PC-3 (cell line): ENCODE measurements at regions not wholly inside any gene's neighbourhood (a gene's known extent, or its start where the extent isn't known, plus 50 kb on each side); places are given as distances from the start of the nearest gene placed in this dataset.

Experiments used
- EZH2 ChIP-seq: fragments of 300-600 bp; sonication (generic); IDR thresholded peaks from one replicate; pipeline ENCODE4 v1.6.1; 2017; ENCODE audit warnings: antibody characterized with exemption, mild to moderate bottlenecking, low read length; ENCODE audit not compliant: unreplicated experiment
- TF ChIP-seq, protein P1 (sequence below): fragments of 300-600 bp; sonication (generic); conservative IDR thresholded peaks from 2 replicates; pipeline ENCODE4 v1.5.1; 2017; ENCODE audit warnings: antibody characterized with exemption, low read depth, mild to moderate bottlenecking, low read length

GRCh38 chr11:127345819-127346459 is 345.4 kb upstream of the KIRREL3 start:
- TF ChIP-seq, protein P1, sequence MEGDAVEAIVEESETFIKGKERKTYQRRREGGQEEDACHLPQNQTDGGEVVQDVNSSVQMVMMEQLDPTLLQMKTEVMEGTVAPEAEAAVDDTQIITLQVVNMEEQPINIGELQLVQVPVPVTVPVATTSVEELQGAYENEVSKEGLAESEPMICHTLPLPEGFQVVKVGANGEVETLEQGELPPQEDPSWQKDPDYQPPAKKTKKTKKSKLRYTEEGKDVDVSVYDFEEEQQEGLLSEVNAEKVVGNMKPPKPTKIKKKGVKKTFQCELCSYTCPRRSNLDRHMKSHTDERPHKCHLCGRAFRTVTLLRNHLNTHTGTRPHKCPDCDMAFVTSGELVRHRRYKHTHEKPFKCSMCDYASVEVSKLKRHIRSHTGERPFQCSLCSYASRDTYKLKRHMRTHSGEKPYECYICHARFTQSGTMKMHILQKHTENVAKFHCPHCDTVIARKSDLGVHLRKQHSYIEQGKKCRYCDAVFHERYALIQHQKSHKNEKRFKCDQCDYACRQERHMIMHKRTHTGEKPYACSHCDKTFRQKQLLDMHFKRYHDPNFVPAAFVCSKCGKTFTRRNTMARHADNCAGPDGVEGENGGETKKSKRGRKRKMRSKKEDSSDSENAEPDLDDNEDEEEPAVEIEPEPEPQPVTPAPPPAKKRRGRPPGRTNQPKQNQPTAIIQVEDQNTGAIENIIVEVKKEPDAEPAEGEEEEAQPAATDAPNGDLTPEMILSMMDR = peak; percentile 84
- no peak for TF ChIP-seq EZH2
